ENCODE measurements at regions not wholly inside any gene's neighbourhood (a gene's known extent, or its start where the extent isn't known, plus 50 kb on each side); places are given as distances from the start of the nearest gene placed in this dataset.

GRCh38 chr5:124976086-124976485 lies 229.6 kb upstream of the ZNF608 start:
- intact Hi-C loops (cut with DNase I): no loop called here
- peak in 1 of 2 donors; percentile 49 for ATAC-seq
- Histone ChIP-seq H3K4me3 (no peak overlapping the region), H3K9me3 (no peaks in the 10 kb centered on the region), H3K4me1 (peaks cover 7% of the 10 kb centered on the region), H3K27ac (no peak overlapping the region), H3K27me3 (ENCODE audit: low read depth) (no peaks in the 10 kb centered on the region), H3K36me3 (no peaks in the 10 kb centered on the region)
- TF ChIP-seq, protein P1, sequence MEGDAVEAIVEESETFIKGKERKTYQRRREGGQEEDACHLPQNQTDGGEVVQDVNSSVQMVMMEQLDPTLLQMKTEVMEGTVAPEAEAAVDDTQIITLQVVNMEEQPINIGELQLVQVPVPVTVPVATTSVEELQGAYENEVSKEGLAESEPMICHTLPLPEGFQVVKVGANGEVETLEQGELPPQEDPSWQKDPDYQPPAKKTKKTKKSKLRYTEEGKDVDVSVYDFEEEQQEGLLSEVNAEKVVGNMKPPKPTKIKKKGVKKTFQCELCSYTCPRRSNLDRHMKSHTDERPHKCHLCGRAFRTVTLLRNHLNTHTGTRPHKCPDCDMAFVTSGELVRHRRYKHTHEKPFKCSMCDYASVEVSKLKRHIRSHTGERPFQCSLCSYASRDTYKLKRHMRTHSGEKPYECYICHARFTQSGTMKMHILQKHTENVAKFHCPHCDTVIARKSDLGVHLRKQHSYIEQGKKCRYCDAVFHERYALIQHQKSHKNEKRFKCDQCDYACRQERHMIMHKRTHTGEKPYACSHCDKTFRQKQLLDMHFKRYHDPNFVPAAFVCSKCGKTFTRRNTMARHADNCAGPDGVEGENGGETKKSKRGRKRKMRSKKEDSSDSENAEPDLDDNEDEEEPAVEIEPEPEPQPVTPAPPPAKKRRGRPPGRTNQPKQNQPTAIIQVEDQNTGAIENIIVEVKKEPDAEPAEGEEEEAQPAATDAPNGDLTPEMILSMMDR (IDR thresholded peaks at IDR 0.05): no peak
- no peak for DNase-seq

GRCh38 chr5:124979251-124979650 lies 232.8 kb upstream of the ZNF608 start:
- no peak overlapping the region for H3K27ac ChIP-seq
- intact Hi-C loops (cut with DNase I): no loop called here
- H3K4me3 ChIP-seq: no peak overlapping the region
- H3K9me3 ChIP-seq: peaks cover 9% of the 10 kb centered on the region
- TF ChIP-seq, protein P1 (IDR thresholded peaks at IDR 0.05): no peak
- no peaks in the 10 kb centered on the region for H3K27me3 ChIP-seq (ENCODE audit: low read depth)
- DNase-seq (no peak), ATAC-seq (peak; percentile 55 to 62)
- no peaks in the 10 kb centered on the region for H3K36me3 ChIP-seq
- peaks cover 7% of the 10 kb centered on the region for H3K4me1 ChIP-seq

GRCh38 chr5:124980163-124980941 lies 233.9 kb upstream of the ZNF608 start:
- Histone ChIP-seq H3K4me3 (no peak overlapping the region), H3K9me3 (peaks cover 10% of the 10 kb centered on the region), H3K27me3 (ENCODE audit: low read depth) (no peaks in the 10 kb centered on the region), H3K36me3 (no peaks in the 10 kb centered on the region), H3K4me1 (peaks cover 7% of the 10 kb centered on the region), H3K27ac (no peak overlapping the region)
- DNase-seq (no peak), ATAC-seq (no peak)
- intact Hi-C loops (cut with DNase I): no loop called here
- TF ChIP-seq, protein P1 (IDR thresholded peaks at IDR 0.05): no peak

GRCh38 chr5:124981901-124982300 lies 235.5 kb upstream of the ZNF608 start:
- DNase-seq (no peak), ATAC-seq (no peak)
- Histone ChIP-seq H3K4me3 (no peak overlapping the region), H3K4me1 (peaks cover 7% of the 10 kb centered on the region), H3K27me3 (ENCODE audit: low read depth) (no peaks in the 10 kb centered on the region), H3K36me3 (no peaks in the 10 kb centered on the region), H3K9me3 (peaks cover 10% of the 10 kb centered on the region), H3K27ac (no peak overlapping the region)
- intact Hi-C loops (cut with DNase I): no loop called here
- TF ChIP-seq, protein P1 (IDR thresholded peaks at IDR 0.05): no peak

DNA sequence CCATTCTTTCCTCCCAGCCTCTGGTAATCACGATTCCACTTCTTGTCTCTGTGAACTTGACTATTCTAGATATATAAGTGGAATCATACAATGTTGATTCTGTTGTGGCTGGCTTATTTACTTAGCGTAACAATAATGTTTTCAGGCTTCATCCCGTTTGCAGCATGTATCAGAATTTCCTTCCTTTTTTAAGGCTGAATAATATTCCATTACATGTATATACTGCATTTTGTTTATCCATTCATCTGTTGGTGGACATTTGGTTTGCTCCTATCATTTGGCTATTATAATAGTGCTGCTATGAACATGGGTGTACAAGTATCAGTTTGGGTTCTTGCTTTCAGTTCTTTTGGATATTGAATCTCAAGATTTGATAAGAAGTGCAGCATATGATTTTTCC lies 239.7 kb upstream of the ZNF608 start:
- no peaks in the 10 kb centered on the region for H3K36me3 ChIP-seq
- DNase-seq (no peak), ATAC-seq (no peak)
- peaks cover 10% of the 10 kb centered on the region for H3K9me3 ChIP-seq
- H3K27ac ChIP-seq: no peak overlapping the region
- no peak overlapping the region for H3K4me3 ChIP-seq
- H3K27me3 ChIP-seq (ENCODE audit: low read depth): no peaks in the 10 kb centered on the region
- intact Hi-C loops (cut with DNase I): no loop called here
- TF ChIP-seq, protein P1 (IDR thresholded peaks at IDR 0.05): no peak
- H3K4me1 ChIP-seq: no peaks in the 10 kb centered on the region
